Endothelial cell of umbilical vein (primary cell): ENCODE measurements at regions not wholly inside any gene's neighbourhood (a gene's known extent, or its start where the extent isn't known, plus 50 kb on each side); places are given as distances from the start of the nearest gene placed in this dataset.

Experiments used
- BruUV-seq: library from RNA; stranded (reverse); fragments of 400-500 nt; replicated peaks from 2 replicates; lab custom pipeline; 2021; lab: Mats Ljungman, UMichigan
- CTCF ChIA-PET: fragments of 300-600, 350-600 bp; sonication (Branson Sonifier 250); formaldehyde crosslinking; loops from one replicate; lab custom pipeline; 2021; ENCODE audit warnings: antibody characterized with exemption, inconsistent platforms; lab: Charles Lee
- POLR2A ChIA-PET: fragments of 300-600, 350-600 bp; sonication (Branson Sonifier 250); formaldehyde crosslinking; loops from one replicate; lab custom pipeline; 2021; ENCODE audit warnings: antibody characterized with exemption, inconsistent platforms; lab: Charles Lee
- DNase-seq: peaks from one replicate; pipeline ENCODE4 v3.0.0-alpha.2; 2011; ENCODE audit warnings: low read depth, low spot score
- FAIRE-seq: peaks from 2 replicates; lab custom pipeline; 2011; peaks lifted over from hg19 to GRCh38; lab: Jason Lieb, UNC
- H2AFZ ChIP-seq: 2 replicates; pipeline ENCODE4 v1.6.0; 2012; ENCODE audit warnings: low read depth, low read length, control low read depth, inconsistent platforms
- H3K27ac ChIP-seq: 2 replicates; pipeline ENCODE4 v1.5.1; 2011; ENCODE audit warnings: low read depth, mild to moderate bottlenecking, control low read depth, low read length, moderate library complexity; ENCODE audit not compliant: insufficient read depth
- H3K27me3 ChIP-seq, 2 experiments: 2 replicates each; pipeline versions ENCODE4 v1.6.0 to v1.6.1; 2011; ENCODE audit warnings: low read length in 2 of 2, mixed read lengths in 1 of 2; ENCODE audit not compliant: control insufficient read depth in 2 of 2, insufficient read depth in 2 of 2
- H3K36me3 ChIP-seq, 2 experiments: 2 replicates in 1 of 2; 3 replicates in 1 of 2; pipeline ENCODE4 v1.5.1; 2011; ENCODE audit warnings: low read length in 2 of 2, mild to moderate bottlenecking in 1 of 2, moderate library complexity in 1 of 2; ENCODE audit not compliant: control insufficient read depth in 2 of 2, insufficient read depth in 2 of 2; ENCODE audit errors: extremely low read depth in 1 of 2
- H3K4me1 ChIP-seq: 3 replicates; pipeline ENCODE4 v1.5.1; 2011; ENCODE audit warnings: mild to moderate bottlenecking, low read length; ENCODE audit not compliant: control insufficient read depth, insufficient read depth; ENCODE audit errors: extremely low read depth
- H3K4me2 ChIP-seq: 2 replicates; pipeline ENCODE4 v1.6.1; 2011; ENCODE audit warnings: low read length, control low read depth, mixed read lengths; ENCODE audit not compliant: insufficient read depth
- H3K4me3 ChIP-seq, 3 experiments: fragments of 200-600 bp in 1 of 3; sonication (generic), shearing (Covaris generic) in 1 of 3; replicated peaks in 1 of 3; 2 replicates each; pipeline ENCODE4 v1.5.1; 2011 to 2016; ENCODE audit warnings: control low read depth in 3 of 3, low read length in 3 of 3, mild to moderate bottlenecking in 2 of 3, inconsistent platforms in 1 of 3, low read depth in 1 of 3, moderate library complexity in 1 of 3; ENCODE audit not compliant: insufficient read depth in 1 of 3
- H3K79me2 ChIP-seq: 2 replicates; pipeline ENCODE4 v1.6.0; 2012; ENCODE audit warnings: low read length, inconsistent platforms; ENCODE audit not compliant: control insufficient read depth, insufficient read depth
- H3K9ac ChIP-seq: replicated peaks from 2 replicates; pipeline ENCODE3; 2011; ENCODE audit warnings: low read length, control low read depth; ENCODE audit not compliant: insufficient read depth; ENCODE audit errors: extremely low read depth
- H3K9me1 ChIP-seq: replicated peaks from 3 replicates; pipeline ENCODE4 v1.6.0; 2011; ENCODE audit warnings: mild to moderate bottlenecking, low read length; ENCODE audit not compliant: control insufficient read depth, insufficient read depth; ENCODE audit errors: extremely low read depth
- H3K9me3 ChIP-seq: replicated peaks from 2 replicates; pipeline ENCODE4 v1.5.1; 2012; ENCODE audit warnings: low read length, inconsistent platforms; ENCODE audit not compliant: control insufficient read depth, insufficient read depth
- H4K20me1 ChIP-seq: replicated peaks from 2 replicates; pipeline ENCODE3; 2011; ENCODE audit warnings: mild to moderate bottlenecking, low read length; ENCODE audit not compliant: control insufficient read depth, insufficient read depth; ENCODE audit errors: extremely low read depth
- CTCF ChIP-seq, 2 donors: IDR thresholded peaks; 1 replicate in 1 of 2; 2 replicates in 1 of 2; pipeline ENCODE4 v1.5.1; 2011; ENCODE audit warnings: low read length in 2 of 2, mild to moderate bottlenecking in 2 of 2, moderate library complexity in 2 of 2, control low read depth in 1 of 2, inconsistent platforms in 1 of 2, low read depth in 1 of 2; ENCODE audit not compliant: insufficient read depth in 1 of 2; ENCODE audit errors: extremely low read depth in 1 of 2
- EZH2 ChIP-seq: IDR thresholded peaks from 2 replicates; pipeline ENCODE4 v1.6.1; 2012; ENCODE audit warnings: borderline replicate concordance, low read depth, mild to moderate bottlenecking, moderate library complexity, low read length, inconsistent platforms; ENCODE audit not compliant: severe bottlenecking
- FOS ChIP-seq: IDR thresholded peaks from 2 replicates; pipeline ENCODE4 v1.6.1; 2011; ENCODE audit warnings: mild to moderate bottlenecking, low read length, moderate library complexity, borderline replicate concordance; ENCODE audit not compliant: insufficient read depth
- GATA2 ChIP-seq: IDR thresholded peaks from 2 replicates; pipeline ENCODE4 v1.7.0; 2011; ENCODE audit warnings: low read depth, mild to moderate bottlenecking, moderate library complexity, mixed read lengths, low read length; ENCODE audit not compliant: insufficient read length, insufficient read depth
- JUN ChIP-seq: IDR thresholded peaks from 2 replicates; pipeline ENCODE4 v1.6.1; 2011; ENCODE audit warnings: borderline replicate concordance, low read depth; ENCODE audit not compliant: insufficient read length, insufficient read depth
- MYC ChIP-seq: IDR thresholded peaks from one replicate; pipeline ENCODE4 v1.6.1; 2011; ENCODE audit warnings: mild to moderate bottlenecking, low read depth, low read length
- POLR2AphosphoS5 ChIP-seq: IDR thresholded peaks from 2 replicates; pipeline ENCODE4 v1.6.1; 2012; ENCODE audit warnings: low read depth, mild to moderate bottlenecking, control low read depth, low read length, moderate library complexity; ENCODE audit not compliant: insufficient read depth
- dilution Hi-C: fragments of 300-500 bp; cut with MboI; formaldehyde crosslinking; loops from one replicate; pipeline ENCODE4 v1.15.0; 2019; ENCODE audit warnings: low sequenced_read_pairs; ENCODE audit not compliant: extremely low pct_ligation_motif_present
- intact Hi-C: fragments of 100-400 bp; cut with micrococcal nuclease; formaldehyde crosslinking; loops from one replicate; pipeline ENCODE4 v1.10.0; 2022
- TF ChIP-seq, protein P1 (sequence below): IDR thresholded peaks from 2 replicates; pipeline ENCODE4 v1.6.1; 2011; ENCODE audit not compliant: insufficient read depth, insufficient read length

- CTCF ChIA-PET, result interaction anchor here (1.1 to 1.7 kb wide), 2 partner anchors 11 to 354 kb away, joined by 3 to 6 read pairs; no protein-coding TSS in a partner anchor
- no peaks in the 10 kb centered on the region for H3K36me3 ChIP-seq
- H4K20me1 ChIP-seq, result no peaks in the 10 kb centered on the region
- no peak overlapping the region for H3K27ac ChIP-seq
- intact Hi-C loops, result no loop called here
- no peaks in the 10 kb centered on the region for H3K9me3 ChIP-seq
- TF ChIP-seq JUN (no peak), GATA2 (no peak), POLR2AphosphoS5 (no peak), MYC (no peak), FOS (peak; percentile 9), EZH2 (no peak), CTCF (IDR thresholded peaks at IDR 0.05; ENCODE audit: extremely low read depth in 1 of 2, insufficient read depth in 1 of 2, low read depth in 1 of 2, low read length in 2 of 2) (no peak)
- TF ChIP-seq, protein P1, sequence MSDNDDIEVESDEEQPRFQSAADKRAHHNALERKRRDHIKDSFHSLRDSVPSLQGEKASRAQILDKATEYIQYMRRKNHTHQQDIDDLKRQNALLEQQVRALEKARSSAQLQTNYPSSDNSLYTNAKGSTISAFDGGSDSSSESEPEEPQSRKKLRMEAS, result no peak
- DNase-seq, result no peak
- dilution Hi-C loops, result no loop called here
- FAIRE-seq, result no peak
- H2AFZ ChIP-seq, result no peak overlapping the region
- no peak overlapping the region for H3K4me2 ChIP-seq
- POLR2A ChIA-PET, result no interaction called here
- no peaks in the 10 kb centered on the region for H3K27me3 ChIP-seq
- peaks cover 5% of the 10 kb centered on the region for H3K4me1 ChIP-seq
- H3K4me3 ChIP-seq, result no peak overlapping the region
- H3K79me2 ChIP-seq, result no peaks in the 10 kb centered on the region
- H3K9ac ChIP-seq, result no peak overlapping the region
- H3K9me1 ChIP-seq, result no peaks in the 10 kb centered on the region
- BruUV-seq, result no TSS peak
Measured at GRCh38 chr4:31071508-31072486, 351.6 kb downstream of the PCDH7 start.
